Parathyroid adenoma (tissue), 2 donors: ENCODE measurements at regions not wholly inside any gene's neighbourhood (a gene's known extent, or its start where the extent isn't known, plus 50 kb on each side); places are given as distances from the start of the nearest gene placed in this dataset.
"Not testable (repeated sequence)": the region's sequence is repeated elsewhere in the genome, so short reads cannot be mapped to it uniquely, and the experiment has no call there.

Experiments used
- H2AFZ ChIP-seq: fragments of 300-600 bp; sonication (generic); one replicate; pipeline ENCODE4 v1.7.0; 2017; ENCODE audit warnings: antibody characterized with exemption, mild to moderate bottlenecking
- H3K27ac ChIP-seq: fragments of 300-600 bp; sonication (generic); one replicate; pipeline ENCODE4 v1.7.0; 2017
- H3K27me3 ChIP-seq: fragments of 300-600 bp; sonication (generic); one replicate; pipeline ENCODE4 v1.7.0; 2017; ENCODE audit warnings: low read length; ENCODE audit not compliant: control insufficient read depth, insufficient read depth
- H3K36me3 ChIP-seq: fragments of 300-600 bp; sonication (generic); one replicate; pipeline ENCODE4 v1.7.0; 2017; ENCODE audit warnings: low read length; ENCODE audit not compliant: control insufficient read depth, insufficient read depth
- H3K4me1 ChIP-seq: fragments of 300-600 bp; sonication (generic); one replicate; pipeline ENCODE4 v1.7.0; 2017; ENCODE audit warnings: control low read depth
- H3K4me2 ChIP-seq: fragments of 300-600 bp; sonication (generic); one replicate; pipeline ENCODE4 v1.7.0; 2017; ENCODE audit warnings: low read length
- H3K4me3 ChIP-seq: fragments of 300-600 bp; sonication (generic); one replicate; pipeline ENCODE4 v1.7.0; 2017; ENCODE audit warnings: low read depth, low read length
- H3K79me2 ChIP-seq: fragments of 300-600 bp; sonication (generic); one replicate; pipeline ENCODE4 v1.7.0; 2017; ENCODE audit warnings: control low read depth
- H3K9ac ChIP-seq: fragments of 300-600 bp; sonication (generic); one replicate; pipeline ENCODE4 v1.7.0; 2017; ENCODE audit warnings: mild to moderate bottlenecking
- H3K9me3 ChIP-seq: fragments of 300-600 bp; sonication (generic); one replicate; pipeline ENCODE4 v1.7.0; 2017; ENCODE audit warnings: low read length; ENCODE audit not compliant: control insufficient read depth
- donor health status: primary hyperparathyroidism.

DNA sequence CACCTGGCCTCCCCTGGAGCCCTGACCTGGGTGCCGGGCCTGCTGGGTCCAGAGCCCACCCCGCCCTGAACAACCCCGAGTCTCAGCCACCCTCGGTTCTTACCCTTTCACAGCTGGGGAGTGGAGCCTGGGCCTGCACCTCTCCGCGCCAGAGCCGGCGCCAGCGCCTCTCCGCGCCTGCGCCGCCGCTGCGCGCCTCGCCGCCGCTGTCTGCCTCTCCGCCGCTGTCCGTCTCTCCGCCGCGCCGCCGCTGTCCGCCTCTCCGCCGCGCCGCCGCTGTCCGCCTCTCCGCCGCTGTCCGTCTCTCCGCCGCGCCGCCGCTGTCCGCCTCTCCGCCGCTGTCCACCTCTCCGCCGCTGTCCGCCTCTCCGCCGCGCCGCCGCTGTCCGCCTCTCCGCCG, 326.9 kb upstream of the PLGLB1 start:
- not testable (repeated sequence) for H3K27ac ChIP-seq, H3K27me3 ChIP-seq, H3K4me3 ChIP-seq, H3K9me3 ChIP-seq, H3K4me1 ChIP-seq, H2AFZ ChIP-seq, H3K79me2 ChIP-seq, H3K4me2 ChIP-seq, H3K9ac ChIP-seq, H3K36me3 ChIP-seq

DNA sequence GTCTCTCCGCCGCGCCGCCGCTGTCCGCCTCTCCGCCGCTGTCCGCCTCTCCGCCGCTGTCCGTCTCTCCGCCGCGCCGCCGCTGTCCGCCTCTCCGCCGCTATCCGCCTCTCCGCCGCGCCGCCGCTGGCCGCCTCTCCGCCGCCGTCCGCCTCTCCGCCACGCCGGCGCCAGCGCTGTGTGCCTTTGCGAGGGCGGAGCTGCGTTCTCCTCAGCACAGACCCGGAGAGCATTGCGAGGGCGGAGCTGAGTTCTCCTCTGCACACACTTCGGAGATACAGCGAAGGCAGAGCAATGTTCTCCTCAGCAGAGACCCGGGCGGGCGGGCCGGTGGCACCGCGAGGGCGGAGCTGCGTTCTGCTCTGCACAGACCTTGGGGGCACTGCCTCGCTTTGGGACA, 327.4 kb upstream of the PLGLB1 start:
- H3K4me1 ChIP-seq, H3K27ac ChIP-seq, H3K9ac ChIP-seq, H3K9me3 ChIP-seq, H3K4me2 ChIP-seq, H3K79me2 ChIP-seq, H3K36me3 ChIP-seq, H2AFZ ChIP-seq, H3K4me3 ChIP-seq, H3K27me3 ChIP-seq: not testable (repeated sequence)

DNA sequence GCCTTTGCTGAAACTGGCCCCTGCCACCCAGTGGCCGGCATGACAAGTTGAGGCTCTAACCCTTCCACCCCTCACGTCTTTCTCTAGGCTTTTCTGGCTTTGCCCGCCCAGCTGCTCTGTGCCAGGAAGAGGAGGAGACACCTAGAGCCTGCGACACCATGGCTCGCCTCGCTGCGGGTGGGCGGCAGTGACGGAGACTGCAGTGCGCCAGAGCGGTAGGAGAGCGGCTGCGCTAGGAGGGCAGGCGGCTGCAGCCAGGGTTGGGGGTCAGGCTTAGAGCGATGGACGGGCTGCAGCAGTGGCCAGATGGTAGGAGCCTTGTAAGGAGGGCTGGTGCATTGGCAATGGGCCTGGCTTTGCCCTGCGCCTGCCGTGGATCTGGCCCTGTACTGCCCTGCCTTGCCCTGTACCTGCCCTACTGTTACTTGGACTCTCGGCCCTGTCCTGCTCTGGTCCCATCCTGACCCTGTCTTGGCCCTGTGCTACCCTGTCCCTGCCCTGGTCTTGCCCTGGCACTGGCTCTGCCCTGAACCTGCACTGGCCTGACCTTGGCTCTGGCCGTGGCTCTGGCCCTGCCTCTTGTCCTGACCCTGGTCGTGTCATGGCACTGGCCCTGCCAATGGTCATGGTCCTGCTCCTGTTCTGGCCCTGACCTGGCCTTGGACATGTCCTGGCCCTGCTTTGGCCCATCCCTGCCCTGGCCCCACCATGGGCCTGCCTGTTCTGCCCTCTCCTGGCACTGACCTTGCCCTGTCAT, 330.7 kb upstream of the PLGLB1 start:
- not testable (repeated sequence) for H2AFZ ChIP-seq, H3K9me3 ChIP-seq, H3K27me3 ChIP-seq

DNA sequence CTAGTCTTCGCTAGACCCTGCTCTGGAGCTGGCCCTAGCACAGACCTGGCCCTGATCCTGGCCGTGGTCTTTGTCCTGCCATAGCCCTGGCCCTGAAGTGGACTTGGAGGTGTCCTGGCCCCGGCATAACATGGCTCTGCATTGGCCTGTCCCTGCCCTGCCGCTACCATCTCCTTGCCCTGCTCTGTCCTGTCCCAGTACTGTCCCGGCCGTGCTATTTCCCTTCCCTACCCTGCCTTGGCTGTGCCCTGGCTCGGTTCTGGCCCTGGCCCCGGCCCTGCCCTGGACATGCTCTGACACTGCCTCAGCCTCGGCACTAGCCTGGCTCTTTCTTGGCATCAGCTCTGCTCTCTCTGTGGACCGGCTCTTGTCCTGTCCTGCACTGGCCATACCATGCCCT, 331.8 kb upstream of the PLGLB1 start:
- not testable (repeated sequence) for H3K4me3 ChIP-seq, H3K4me2 ChIP-seq, H3K27me3 ChIP-seq, H3K79me2 ChIP-seq, H3K27ac ChIP-seq, H3K9ac ChIP-seq, H3K36me3 ChIP-seq, H3K4me1 ChIP-seq, H3K9me3 ChIP-seq, H2AFZ ChIP-seq

More for the DNA sequence above, 330.7 kb upstream of the PLGLB1 start:
- not testable (repeated sequence) for H3K4me1 ChIP-seq, H3K9ac ChIP-seq, H3K4me2 ChIP-seq, H3K79me2 ChIP-seq, H3K4me3 ChIP-seq, H3K27ac ChIP-seq, H3K36me3 ChIP-seq

DNA sequence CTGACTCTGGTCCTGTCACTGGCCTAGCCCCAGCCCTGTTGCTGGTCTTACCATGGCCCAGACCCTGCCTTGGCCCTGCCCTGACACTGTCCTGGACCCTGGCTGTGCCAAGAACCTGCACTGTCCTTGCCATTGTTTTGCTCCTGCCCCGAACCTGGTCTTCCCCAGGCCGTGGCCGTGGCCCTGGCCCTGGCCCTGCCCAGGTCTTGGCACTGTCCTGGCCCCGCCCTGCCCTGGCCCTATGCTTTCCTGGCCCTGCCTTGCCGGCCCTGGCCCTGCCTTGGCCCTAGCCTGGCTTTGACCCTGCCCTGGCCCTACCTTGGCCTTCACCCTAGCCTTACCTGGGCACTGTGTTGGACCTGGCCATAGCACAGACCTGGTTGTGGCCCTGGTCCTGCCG, 332.5 kb upstream of the PLGLB1 start:
- H3K4me3 ChIP-seq, H3K27ac ChIP-seq, H3K9me3 ChIP-seq, H3K4me1 ChIP-seq, H3K4me2 ChIP-seq, H3K36me3 ChIP-seq, H3K9ac ChIP-seq, H3K27me3 ChIP-seq, H2AFZ ChIP-seq, H3K79me2 ChIP-seq: not testable (repeated sequence)

DNA sequence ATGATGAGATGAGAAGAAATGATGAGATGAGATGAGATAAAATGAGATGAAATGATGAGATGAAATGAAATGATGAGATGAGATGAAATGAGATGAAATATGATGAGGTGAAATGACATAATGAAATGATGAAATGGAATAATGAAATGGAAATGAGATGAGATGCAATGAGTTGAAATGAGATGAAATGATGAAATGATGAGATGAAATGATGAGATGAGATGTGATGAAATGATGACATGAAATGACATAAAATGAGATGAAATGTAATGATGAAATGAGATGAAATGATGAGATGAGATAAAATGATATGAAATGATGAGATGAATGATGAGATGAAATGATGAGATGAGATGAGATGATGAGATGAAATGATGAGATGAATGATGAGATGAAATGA, 338.6 kb upstream of the PLGLB1 start:
- not testable (repeated sequence) for H3K27ac ChIP-seq, H3K27me3 ChIP-seq, H3K4me3 ChIP-seq, H3K79me2 ChIP-seq, H3K4me1 ChIP-seq, H3K36me3 ChIP-seq, H3K4me2 ChIP-seq, H3K9me3 ChIP-seq, H2AFZ ChIP-seq, H3K9ac ChIP-seq

DNA sequence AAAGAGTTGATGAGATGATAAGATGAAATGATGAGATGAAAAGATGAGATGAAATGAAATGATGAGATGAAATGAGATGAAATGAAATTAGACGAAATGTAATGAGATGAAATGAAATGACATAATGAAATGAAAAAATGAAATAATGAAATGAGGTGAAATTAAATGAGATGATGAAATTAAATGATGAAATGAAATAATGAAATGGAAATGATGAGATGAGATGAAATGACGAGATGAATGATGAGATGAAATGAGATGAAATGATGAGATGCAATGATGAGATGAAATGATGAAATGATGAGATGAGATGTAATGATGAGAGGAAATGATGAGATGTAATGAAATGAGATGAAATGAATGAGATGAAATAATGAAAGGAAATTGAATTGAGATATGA, 339.3 kb upstream of the PLGLB1 start:
- not testable (repeated sequence) for H2AFZ ChIP-seq, H3K4me1 ChIP-seq, H3K27me3 ChIP-seq, H3K4me3 ChIP-seq, H3K27ac ChIP-seq, H3K9me3 ChIP-seq, H3K9ac ChIP-seq, H3K36me3 ChIP-seq, H3K79me2 ChIP-seq, H3K4me2 ChIP-seq

DNA sequence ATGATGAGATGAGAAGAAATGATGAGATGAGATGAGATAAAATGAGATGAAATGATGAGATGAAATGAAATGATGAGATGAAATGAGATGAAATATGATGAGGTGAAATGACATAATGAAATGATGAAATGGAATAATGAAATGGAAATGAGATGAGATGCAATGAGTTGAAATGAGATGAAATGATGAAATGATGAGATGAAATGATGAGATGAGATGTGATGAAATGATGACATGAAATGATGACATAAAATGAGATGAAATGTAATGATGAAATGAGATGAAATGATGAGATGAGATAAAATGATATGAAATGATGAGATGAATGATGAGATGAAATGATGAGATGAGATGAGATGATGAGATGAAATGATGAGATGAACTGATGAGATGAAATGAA, 340.2 kb upstream of the PLGLB1 start:
- not testable (repeated sequence) for H3K4me1 ChIP-seq, H3K9me3 ChIP-seq, H3K9ac ChIP-seq, H3K27me3 ChIP-seq, H3K36me3 ChIP-seq, H3K79me2 ChIP-seq, H2AFZ ChIP-seq, H3K27ac ChIP-seq, H3K4me2 ChIP-seq, H3K4me3 ChIP-seq

DNA sequence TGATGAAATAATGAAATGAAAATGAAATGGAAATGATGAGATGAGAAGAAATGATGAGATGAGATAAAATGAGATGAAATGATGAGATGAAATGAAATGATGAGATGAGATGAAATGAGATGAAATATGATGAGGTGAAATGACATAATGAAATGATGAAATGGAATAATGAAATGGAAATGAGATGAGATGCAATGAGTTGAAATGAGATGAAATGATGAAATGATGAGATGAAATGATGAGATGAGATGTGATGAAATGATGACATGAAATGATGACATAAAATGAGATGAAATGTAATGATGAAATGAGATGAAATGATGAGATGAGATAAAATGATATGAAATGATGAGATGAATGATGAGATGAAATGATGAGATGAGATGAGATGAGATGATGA, 342.7 kb upstream of the PLGLB1 start:
- not testable (repeated sequence) for H2AFZ ChIP-seq, H3K79me2 ChIP-seq, H3K4me3 ChIP-seq, H3K9me3 ChIP-seq, H3K4me1 ChIP-seq, H3K27ac ChIP-seq, H3K4me2 ChIP-seq, H3K27me3 ChIP-seq, H3K36me3 ChIP-seq, H3K9ac ChIP-seq

DNA sequence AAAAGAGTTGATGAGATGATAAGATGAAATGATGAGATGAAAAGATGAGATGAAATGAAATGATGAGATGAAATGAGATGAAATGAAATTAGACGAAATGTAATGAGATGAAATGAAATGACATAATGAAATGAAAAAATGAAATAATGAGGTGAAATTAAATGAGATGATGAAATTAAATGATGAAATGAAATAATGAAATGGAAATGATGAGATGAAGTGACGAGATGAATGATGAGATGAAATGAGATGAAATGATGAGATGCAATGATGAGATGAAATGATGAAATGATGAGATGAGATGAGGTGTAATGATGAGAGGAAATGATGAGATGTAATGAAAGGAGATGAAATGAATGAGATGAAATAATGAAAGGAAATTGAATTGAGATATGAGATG, 343.4 kb upstream of the PLGLB1 start:
- not testable (repeated sequence) for H3K4me1 ChIP-seq, H3K27ac ChIP-seq, H2AFZ ChIP-seq, H3K79me2 ChIP-seq, H3K4me2 ChIP-seq, H3K9me3 ChIP-seq, H3K9ac ChIP-seq, H3K36me3 ChIP-seq, H3K4me3 ChIP-seq, H3K27me3 ChIP-seq

DNA sequence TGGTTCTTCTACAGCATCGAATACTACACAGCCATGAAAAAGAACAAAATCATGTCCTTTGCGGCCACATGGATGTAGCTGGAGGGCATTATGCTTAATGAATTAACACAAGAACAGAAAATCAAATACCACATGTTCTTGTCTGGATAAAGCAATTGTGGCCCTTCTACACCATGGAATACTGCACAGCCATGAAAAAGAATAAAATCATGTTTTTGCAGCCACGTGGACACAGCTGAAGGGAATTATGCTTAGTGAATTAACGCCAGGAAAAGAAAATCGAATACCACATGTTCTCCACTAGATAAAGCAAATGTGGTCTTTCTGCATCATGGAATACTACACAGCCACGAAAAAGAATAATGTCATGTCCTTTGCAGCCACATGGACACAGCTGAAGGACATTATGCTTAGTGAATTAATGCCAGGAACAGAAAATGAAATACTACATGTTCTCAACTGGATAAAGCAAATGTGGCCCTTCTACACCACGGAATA, 361.8 kb upstream of the PLGLB2 start:
- H3K4me1 ChIP-seq, H3K9ac ChIP-seq, H3K27ac ChIP-seq, H3K27me3 ChIP-seq, H3K36me3 ChIP-seq, H3K4me3 ChIP-seq, H3K4me2 ChIP-seq, H2AFZ ChIP-seq, H3K79me2 ChIP-seq, H3K9me3 ChIP-seq: not testable (repeated sequence)
